HG03469 (cell line): ENCODE measurements at regions not wholly inside any gene's neighbourhood (a gene's known extent, or its start where the extent isn't known, plus 50 kb on each side); places are given as distances from the start of the nearest gene placed in this dataset.

ENCODE experiments used
- ATAC-seq: cut with Tn5 transposase; IDR thresholded peaks from one replicate; pipeline ENCODE4 v1.9.1; 2021; ENCODE audit warnings: mild to moderate bottlenecking, moderate library complexity, moderate number of reproducible peaks; ENCODE audit not compliant: unreplicated experiment

GRCh38 chr20:54272901-54273488, 65.1 kb downstream of the PFDN4 start:
- no peak for ATAC-seq

- no peak for ATAC-seq
Measured at GRCh38 chr20:54275359-54276111, 67.6 kb downstream of the PFDN4 start.

- ATAC-seq, result no peak
Measured at GRCh38 chr20:54276577-54277169, 68.8 kb downstream of the PFDN4 start.

- ATAC-seq, result no peak
Measured at GRCh38 chr20:54278262-54278661, 70.4 kb downstream of the PFDN4 start.

GRCh38 chr20:54282625-54283024, 74.7 kb downstream of the PFDN4 start:
- ATAC-seq, result no peak

GRCh38 chr20:54283253-54283652, 75.4 kb downstream of the PFDN4 start:
- no peak for ATAC-seq

- ATAC-seq, result no peak
Measured at GRCh38 chr20:54284928-54285704, 77.2 kb downstream of the PFDN4 start.

- no peak for ATAC-seq
Measured at GRCh38 chr20:54290636-54291035, 82.7 kb downstream of the PFDN4 start.

- no peak for ATAC-seq
Measured at GRCh38 chr20:54291339-54292010, 83.6 kb downstream of the PFDN4 start.

GRCh38 chr20:54292185-54292584, 84.3 kb downstream of the PFDN4 start:
- ATAC-seq, result no peak

- ATAC-seq, result no peak
Measured at GRCh38 chr20:54293526-54293925, 85.6 kb downstream of the PFDN4 start.

- no peak for ATAC-seq
Measured at GRCh38 chr20:54294094-54294493, 86.2 kb downstream of the PFDN4 start.

- no peak for ATAC-seq
Measured at GRCh38 chr20:54295686-54296085, 87.8 kb downstream of the PFDN4 start.

- ATAC-seq, result no peak
Measured at GRCh38 chr20:54305421-54305820, 97.5 kb downstream of the PFDN4 start.

- no peak for ATAC-seq
Measured at GRCh38 chr20:54306985-54307710, 99.3 kb downstream of the PFDN4 start.

- ATAC-seq, result no peak
Measured at GRCh38 chr20:54308804-54309203, 100.9 kb downstream of the PFDN4 start.

- ATAC-seq, result no peak
Measured at GRCh38 chr20:54318892-54319291, 111.0 kb downstream of the PFDN4 start.

- ATAC-seq, result no peak
Measured at GRCh38 chr20:54320148-54320607, 112.3 kb downstream of the PFDN4 start.

GRCh38 chr20:54321352-54322087, 113.6 kb downstream of the PFDN4 start:
- ATAC-seq, result no peak
